ENCODE measurements at regions not wholly inside any gene's neighbourhood (a gene's known extent, or its start where the extent isn't known, plus 50 kb on each side); places are given as distances from the start of the nearest gene placed in this dataset.

GRCh38 chr14:81849714-81850113, 316.1 kb upstream of the SEL1L start:
- DNase-seq: no peak

GRCh38 chr14:81855007-81855406, 321.4 kb upstream of the SEL1L start:
- DNase-seq: no peak

GRCh38 chr14:81859046-81859445, 325.4 kb upstream of the SEL1L start:
- DNase-seq: no peak

- no peak for DNase-seq
Observed at GRCh38 chr14:81868172-81868571, 334.5 kb upstream of the SEL1L start.

- DNase-seq: no peak
Observed at GRCh38 chr14:81871706-81872105, 338.1 kb upstream of the SEL1L start.

- no peak for DNase-seq
Observed at GRCh38 chr14:81884382-81884781, 350.7 kb upstream of the SEL1L start.

GRCh38 chr14:81886588-81886987, 352.9 kb upstream of the SEL1L start:
- DNase-seq: no peak

- DNase-seq: no peak
Observed at GRCh38 chr14:81889529-81889928, 355.9 kb upstream of the SEL1L start.

- DNase-seq: no peak
Observed at GRCh38 chr14:81890020-81890419, 356.4 kb upstream of the SEL1L start.

GRCh38 chr14:81903477-81903876, 369.8 kb upstream of the SEL1L start:
- DNase-seq: no peak

GRCh38 chr14:81927070-81927469, 393.4 kb upstream of the SEL1L start:
- no peak for DNase-seq

GRCh38 chr14:81931828-81932227, 398.2 kb upstream of the SEL1L start:
- DNase-seq: no peak

- DNase-seq: no peak
Observed at GRCh38 chr14:81936348-81936747, 402.7 kb upstream of the SEL1L start.

GRCh38 chr14:81936902-81937301, 403.2 kb upstream of the SEL1L start:
- no peak for DNase-seq

- DNase-seq: no peak
Observed at GRCh38 chr14:81938341-81938740, 404.7 kb upstream of the SEL1L start.

- DNase-seq: no peak
Observed at GRCh38 chr14:81940651-81941050, 407.0 kb upstream of the SEL1L start.

GRCh38 chr14:81942071-81942470, 408.4 kb upstream of the SEL1L start:
- no peak for DNase-seq

GRCh38 chr14:81946375-81946774, 412.7 kb upstream of the SEL1L start:
- DNase-seq: no peak

GRCh38 chr14:81946834-81947798, 413.5 kb upstream of the SEL1L start:
- DNase-seq: peak; percentile 48

GRCh38 chr14:81952917-81953316, 419.3 kb upstream of the SEL1L start:
- no peak for DNase-seq

- DNase-seq: no peak
Observed at GRCh38 chr14:81953419-81953818, 419.8 kb upstream of the SEL1L start.

GRCh38 chr14:81955123-81955522, 421.5 kb upstream of the SEL1L start:
- DNase-seq: no peak

- DNase-seq: no peak
Observed at GRCh38 chr14:81960781-81961180, 427.1 kb upstream of the SEL1L start.

GRCh38 chr14:81963846-81964245, 430.2 kb upstream of the SEL1L start:
- no peak for DNase-seq

- DNase-seq: no peak
Observed at GRCh38 chr14:81970307-81970706, 436.7 kb upstream of the SEL1L start.
